HG03066 (cell line): ENCODE measurements at regions not wholly inside any gene's neighbourhood (a gene's known extent, or its start where the extent isn't known, plus 50 kb on each side); places are given as distances from the start of the nearest gene placed in this dataset.
"Not testable (repeated sequence)": the region's sequence is repeated elsewhere in the genome, so short reads cannot be mapped to it uniquely, and the experiment has no call there.

ENCODE experiments used
- ATAC-seq: cut with Tn5 transposase; IDR thresholded peaks from one replicate; pipeline ENCODE4 v1.9.1; 2021; ENCODE audit warnings: low read depth; ENCODE audit not compliant: unreplicated experiment

- ATAC-seq, result no peak
Observed at GRCh38 chrX:121169099-121170035, 122.0 kb downstream of the GLUD2 start.

DNA sequence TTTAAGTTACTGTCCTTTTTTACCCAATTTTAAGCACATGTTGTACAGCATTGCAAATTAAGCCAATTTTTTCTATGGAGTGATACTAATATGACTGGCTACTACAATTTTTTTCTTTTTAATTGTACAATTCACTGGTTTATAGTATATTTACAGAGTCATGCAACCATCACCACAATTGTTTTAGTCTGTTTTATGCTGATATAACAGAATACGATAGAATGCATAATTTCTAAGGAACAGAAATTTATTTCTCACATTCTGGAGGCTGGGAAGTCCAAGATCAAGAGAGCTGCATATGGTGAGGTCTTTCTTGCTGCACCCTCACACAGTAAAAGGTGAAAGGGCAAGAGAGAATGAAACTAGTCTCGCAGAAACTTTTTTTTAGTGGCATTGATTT, 125.3 kb downstream of the GLUD2 start:
- ATAC-seq, result no peak

GRCh38 chrX:121179972-121180371, 132.6 kb downstream of the GLUD2 start:
- ATAC-seq, result no peak

DNA sequence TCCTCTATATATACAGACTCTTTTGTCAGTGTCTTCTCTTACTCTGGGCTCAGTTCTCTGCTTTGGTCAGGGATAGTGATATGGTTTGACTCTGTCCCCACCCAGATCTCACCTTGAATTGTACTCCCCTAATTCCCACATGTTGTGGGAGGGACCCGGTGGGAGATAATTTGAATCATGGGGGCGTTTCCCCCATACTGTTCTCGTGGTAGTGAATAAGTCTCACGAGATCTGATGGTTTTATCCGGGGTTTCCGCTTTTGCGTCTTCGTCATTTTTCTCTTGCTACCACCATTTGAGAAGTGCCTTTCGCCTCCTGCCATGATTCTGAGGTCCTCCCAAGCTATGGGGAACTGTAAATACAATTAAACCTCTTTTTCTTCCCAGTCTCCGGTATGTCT, 144.4 kb downstream of the GLUD2 start:
- no peak for ATAC-seq

GRCh38 chrX:121195719-121196118, 148.3 kb downstream of the GLUD2 start:
- no peak for ATAC-seq

- ATAC-seq, result not testable (repeated sequence)
Observed at GRCh38 chrX:121196872-121197444, 149.5 kb downstream of the GLUD2 start.

DNA sequence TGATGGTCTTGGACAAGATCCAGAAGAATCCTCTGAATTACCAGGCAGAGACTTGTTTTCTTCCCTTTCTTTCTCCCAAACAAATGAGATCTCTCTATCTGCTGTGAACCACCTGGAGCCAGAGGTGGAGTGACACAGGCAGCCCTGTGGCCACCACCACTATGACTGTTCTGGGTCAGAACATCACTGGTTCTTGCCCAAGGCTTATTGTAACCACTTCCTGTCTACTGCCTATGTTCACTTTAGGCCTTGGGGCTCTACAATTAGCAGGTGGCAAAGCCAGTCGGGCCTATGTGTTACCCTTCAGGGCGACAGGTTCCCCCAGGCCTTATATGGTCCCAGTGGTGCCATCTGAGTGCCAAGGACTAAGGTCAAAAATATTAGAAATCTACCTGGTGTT, 161.2 kb downstream of the GLUD2 start:
- no peak for ATAC-seq

DNA sequence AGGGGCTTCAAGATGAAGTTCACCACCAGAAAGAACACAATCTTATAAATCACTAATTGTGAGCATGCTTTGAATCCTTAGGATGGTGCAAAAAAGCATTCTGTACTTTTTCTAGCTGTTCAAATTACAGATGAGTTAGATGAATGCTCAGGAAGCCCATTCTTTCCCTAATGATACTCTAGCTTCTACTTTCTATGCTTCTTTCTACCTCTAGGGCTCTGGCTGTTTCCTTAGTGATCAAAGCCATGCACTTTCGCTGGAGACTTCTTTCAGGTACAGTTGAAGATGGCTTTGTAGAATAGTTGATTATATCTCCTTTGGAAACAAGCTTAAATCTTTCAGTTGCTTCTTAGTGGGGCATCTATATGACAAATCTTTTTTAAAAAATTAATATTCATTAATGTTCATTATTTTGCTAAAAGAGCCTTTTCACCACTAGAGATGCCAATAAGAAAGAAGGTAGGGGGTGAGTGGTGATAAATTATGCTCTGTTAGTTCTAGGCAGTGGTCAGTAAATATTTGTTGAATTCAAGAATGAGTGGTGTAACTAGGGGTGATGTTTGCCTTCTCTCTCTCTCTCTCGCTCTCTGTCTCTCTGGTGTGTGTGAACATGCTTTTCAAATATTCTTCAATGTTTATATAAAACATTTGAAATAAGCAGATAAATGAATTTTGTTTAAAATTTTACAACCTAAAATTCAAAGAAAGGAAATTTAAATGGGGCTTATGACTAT, 169.4 kb downstream of the GLUD2 start:
- ATAC-seq, result no peak

- ATAC-seq, result no peak
Observed at GRCh38 chrX:121221322-121221977, 174.0 kb downstream of the GLUD2 start.

GRCh38 chrX:121227888-121228287, 180.5 kb downstream of the GLUD2 start:
- no peak for ATAC-seq

GRCh38 chrX:121231566-121232358, 184.4 kb downstream of the GLUD2 start:
- ATAC-seq, result no peak

- ATAC-seq, result no peak
Observed at GRCh38 chrX:121236040-121236439, 188.6 kb downstream of the GLUD2 start.

DNA sequence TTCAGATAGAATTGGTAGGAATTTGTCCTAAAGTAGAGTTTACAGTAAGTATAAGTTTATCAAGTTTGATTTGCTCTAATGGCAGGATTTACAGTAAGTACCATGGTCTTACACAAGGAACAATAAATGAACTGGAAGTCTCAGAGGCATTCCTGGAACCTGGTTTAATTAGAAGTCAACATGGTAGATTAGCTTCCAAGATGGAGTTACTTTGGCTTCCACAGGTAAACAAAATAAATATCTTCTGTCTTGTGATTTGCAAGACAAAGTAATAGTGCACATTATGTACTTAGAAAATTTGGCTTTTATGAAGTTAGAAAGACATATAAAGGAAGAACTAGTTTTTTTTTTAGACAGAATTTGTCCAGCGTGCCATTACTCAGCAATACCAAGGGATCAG, 190.7 kb downstream of the GLUD2 start:
- ATAC-seq, result no peak

GRCh38 chrX:121244511-121244910, 197.1 kb downstream of the GLUD2 start:
- ATAC-seq, result no peak

- ATAC-seq, result no peak
Observed at GRCh38 chrX:121245763-121246162, 198.4 kb downstream of the GLUD2 start.

- no peak for ATAC-seq
Observed at GRCh38 chrX:121254336-121254735, 206.9 kb downstream of the GLUD2 start.

DNA sequence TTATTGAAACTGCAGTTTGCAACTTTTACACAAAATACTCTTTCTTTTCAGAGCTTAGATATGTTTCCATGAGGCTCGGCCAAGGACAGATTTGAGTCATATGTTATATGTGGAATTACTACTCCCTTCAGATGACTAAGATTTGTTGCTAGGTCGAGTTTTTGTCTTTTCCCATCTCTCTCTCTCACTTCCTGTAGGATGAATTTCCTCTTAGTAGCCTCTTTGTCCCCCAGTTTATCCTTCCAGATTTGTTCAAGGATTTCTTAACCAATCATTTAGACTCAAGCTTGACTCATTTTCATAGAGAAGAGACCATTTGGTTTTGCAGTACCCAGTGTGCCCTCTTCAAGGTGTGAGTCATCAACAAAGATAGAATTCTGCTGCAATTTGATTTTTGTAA, 209.2 kb downstream of the GLUD2 start:
- ATAC-seq, result no peak

DNA sequence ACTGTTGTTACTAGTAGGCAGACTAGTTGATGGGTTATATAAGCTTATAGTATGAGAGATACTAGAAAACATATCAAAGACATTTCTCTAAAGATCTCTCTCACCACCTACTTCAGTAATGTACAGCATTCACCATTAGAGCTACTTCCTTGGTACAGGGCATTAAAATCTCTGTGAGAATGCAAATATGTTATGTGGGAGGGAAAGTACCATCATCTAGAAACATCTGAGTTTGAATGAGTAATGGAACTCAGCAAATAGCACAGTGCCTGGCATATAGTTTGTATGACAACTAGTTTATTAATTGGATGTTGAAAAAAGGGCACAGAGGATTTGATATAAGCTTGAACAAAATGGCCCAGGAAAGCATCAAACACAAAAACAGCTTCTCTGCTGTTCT, 211.1 kb downstream of the GLUD2 start:
- peak; percentile 68 for ATAC-seq

GRCh38 chrX:121259170-121259569, 211.8 kb downstream of the GLUD2 start:
- no peak for ATAC-seq

DNA sequence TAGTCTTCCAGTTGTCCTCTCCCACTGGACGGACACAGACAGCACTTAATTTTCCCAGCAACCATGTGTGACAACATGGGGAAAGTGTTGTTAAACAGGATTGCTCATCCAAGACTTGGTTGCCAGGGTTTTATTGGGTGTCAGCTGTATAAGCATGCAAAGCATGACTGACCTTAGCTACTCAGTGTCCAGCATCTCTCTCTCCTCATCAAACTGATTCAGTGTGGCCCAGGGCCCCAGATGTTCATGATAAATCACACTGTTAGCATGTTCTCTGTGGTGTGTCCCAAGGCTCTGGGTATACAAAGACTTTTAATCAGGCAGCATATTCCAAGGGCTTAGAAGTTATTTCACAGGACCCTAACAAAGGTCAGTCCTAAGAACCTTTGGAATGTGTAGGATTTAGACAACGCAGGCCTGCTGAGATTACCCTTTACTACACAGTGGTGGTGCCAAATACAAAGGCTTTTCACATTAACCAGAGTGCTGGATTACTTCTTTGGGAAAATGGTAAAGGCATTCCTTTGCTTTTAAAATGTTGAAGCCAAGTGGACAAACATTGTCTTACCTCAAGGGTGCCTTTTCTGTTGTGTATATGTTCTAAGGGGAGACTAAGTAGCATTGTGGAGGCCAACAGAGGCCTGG, 213.3 kb downstream of the GLUD2 start:
- no peak for ATAC-seq
